Inflammatory macrophage treated with lipopolysaccharide for 1 hour (primary cell): ENCODE measurements at regions not wholly inside any gene's neighbourhood (a gene's known extent, or its start where the extent isn't known, plus 50 kb on each side); places are given as distances from the start of the nearest gene placed in this dataset.

Experiments
- DNase-seq, 2 donors: peaks; one replicate each; pipeline ENCODE4 v3.0.0-alpha.2; 2020 to 2022

DNA sequence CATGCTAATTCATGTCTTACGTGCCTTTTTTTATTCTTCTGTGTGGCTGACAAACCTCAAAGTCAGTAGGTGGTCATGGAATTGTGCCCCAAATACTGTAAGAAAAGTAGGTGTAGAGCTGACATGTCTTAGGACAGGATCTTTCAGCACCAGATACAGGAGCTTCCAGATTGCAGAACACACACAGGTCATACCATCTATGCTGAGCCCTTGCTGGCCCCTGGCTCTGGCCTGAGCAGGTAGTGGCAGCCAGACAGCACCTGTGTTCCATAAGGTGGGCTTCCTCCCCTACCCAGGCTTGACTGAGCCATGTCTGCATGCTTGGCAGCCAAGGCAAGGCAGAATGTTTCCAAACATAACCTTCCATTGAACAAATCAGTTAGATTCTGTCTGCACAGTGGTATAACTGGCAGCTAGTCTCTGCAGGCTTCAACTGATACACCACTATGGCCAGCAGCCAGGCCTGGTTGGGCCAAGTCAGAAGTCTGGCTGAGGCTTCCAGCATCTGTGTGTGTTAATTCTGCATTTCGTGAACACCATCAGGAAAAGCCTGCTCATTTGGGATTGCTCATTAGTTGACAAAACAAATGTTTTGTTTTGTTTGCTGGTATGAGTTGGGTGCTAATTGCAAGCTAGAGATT lies 366.5 kb downstream of the FOXA2 start:
- no peak for DNase-seq

DNA sequence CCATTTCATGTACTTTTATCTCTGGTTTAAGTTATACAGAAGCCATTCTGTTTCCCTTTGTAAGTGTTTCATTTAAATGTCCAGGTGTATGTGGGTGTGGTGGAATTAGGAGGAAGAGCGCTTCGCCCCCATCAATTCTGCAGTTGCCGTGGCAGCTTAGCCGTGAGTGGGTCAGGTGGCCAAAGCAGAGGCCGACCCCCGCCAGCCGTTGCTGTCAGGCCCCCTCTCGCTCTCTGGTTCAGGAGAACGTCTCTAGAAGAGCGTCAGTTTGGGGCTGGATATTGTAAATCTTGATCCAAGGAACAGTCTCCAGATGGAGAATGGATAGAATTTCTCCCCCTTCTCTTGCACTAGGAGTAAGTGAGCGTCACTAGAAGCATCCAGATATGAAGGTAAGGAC lies 367.4 kb downstream of the FOXA2 start:
- DNase-seq, result no peak

DNA sequence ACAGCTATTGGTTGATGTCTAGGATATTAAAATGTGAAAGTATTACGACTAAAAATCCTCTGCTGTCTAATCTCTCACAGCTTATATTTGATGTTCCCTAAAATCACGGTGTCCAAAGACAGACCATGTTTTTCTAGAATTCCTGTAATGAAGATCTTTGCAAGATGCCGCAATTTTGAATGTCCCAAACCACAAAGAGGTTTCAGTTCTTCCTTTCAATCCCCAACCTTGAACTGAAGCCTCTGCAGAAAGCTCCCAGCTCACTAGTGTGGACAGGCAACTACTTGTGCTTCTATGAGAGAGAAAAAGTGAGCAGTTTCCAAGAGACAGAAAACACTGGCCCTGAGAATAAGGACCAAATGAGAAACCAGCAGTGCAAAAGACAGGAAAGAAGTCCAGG lies 370.1 kb downstream of the FOXA2 start:
- DNase-seq, result no peak

DNA sequence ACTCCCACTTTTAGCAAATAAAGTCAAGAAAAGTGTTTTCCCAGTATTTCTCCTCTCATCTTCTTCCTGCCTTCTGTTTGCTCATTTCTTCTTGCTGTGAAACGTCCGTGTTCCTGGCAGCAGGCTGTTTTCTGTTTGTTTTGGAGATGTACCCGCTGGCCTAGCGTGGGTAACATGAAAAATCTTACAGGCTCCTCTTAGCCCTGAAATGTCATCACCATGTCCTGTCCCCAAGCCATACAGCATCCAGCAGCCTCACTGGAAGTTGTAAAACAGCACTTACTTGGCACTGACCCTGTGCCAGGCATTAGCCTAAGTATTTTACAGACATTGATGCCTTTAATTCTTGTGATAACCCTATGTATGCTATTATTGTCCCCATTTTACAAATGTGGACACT lies 371.1 kb downstream of the FOXA2 start:
- DNase-seq, result no peak

DNA sequence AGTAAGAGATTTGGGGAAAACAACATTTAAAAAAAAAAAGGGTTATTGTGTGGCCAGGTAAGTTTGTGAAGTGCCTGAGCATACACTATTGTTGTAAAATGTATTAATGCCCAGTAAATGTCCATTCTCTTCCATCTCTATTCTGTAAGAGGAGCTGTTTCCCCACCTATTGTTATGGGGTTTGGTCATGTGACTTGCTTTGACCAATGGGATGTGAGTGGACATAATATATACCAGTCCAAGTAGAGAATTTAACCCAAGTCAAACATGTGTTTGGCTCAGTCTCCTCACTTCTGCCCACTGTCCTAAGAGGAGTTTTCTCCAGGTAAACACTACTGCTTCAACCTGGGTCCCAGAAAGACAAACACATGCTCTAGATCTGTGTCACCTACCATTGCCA lies 377.1 kb downstream of the FOXA2 start:
- DNase-seq, result no peak

DNA sequence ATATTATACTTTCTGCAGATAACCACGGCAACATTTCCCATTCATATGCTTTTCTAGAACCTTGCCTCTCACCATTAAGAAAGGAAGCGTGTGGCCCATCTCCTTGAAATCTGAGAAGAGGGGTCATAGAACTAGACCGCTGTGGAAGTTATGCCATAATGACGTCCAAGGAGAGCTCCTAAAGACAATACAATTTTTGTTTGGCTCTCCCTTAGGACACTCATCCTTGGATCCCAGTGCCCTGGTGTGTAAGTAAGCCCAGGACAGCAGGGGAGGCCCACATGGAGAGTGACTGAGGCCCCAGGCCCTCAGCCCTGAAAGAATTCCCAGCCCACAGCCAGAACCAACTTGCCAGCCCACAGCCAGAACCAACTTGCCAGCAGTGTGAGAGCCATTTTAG lies 379.6 kb downstream of the FOXA2 start:
- DNase-seq, result no peak

DNA sequence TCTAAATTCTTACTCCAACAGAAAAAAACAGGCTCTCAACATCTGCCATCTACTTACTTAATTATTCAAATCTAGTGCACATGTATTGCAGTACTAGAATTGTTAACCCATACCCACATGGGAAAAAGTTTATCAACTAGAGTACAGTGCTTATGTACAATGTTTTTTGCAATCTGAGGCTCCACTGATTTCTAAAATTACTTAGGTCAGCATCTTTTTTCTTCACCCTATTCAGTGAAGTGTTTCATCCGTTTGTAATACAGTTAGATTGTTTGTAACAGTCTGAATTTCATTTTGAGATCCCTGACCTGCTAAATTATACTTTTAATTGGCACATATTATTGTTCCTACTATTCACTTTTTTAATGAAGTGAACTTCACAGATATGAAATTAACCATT lies 402.2 kb downstream of the FOXA2 start:
- DNase-seq, result no peak

DNA sequence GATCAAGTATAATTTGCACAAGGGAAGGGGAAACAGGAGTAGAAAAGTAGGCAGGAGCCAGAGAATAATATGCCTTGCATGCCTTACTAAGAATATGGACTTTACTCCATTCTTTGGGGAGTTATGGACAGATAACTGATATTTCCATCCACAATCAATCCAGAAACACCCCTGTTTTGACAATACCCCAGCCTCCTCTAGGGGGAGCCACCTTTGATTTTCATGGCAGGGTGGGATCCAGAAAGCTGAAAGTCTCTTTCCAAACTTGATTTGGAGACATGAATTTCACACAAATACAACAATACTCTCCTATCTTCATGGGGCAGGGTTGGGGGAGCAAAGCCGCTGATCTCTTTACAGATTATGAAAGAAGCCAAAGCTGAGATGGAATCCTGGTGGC lies 404.1 kb downstream of the FOXA2 start:
- no peak for DNase-seq

DNA sequence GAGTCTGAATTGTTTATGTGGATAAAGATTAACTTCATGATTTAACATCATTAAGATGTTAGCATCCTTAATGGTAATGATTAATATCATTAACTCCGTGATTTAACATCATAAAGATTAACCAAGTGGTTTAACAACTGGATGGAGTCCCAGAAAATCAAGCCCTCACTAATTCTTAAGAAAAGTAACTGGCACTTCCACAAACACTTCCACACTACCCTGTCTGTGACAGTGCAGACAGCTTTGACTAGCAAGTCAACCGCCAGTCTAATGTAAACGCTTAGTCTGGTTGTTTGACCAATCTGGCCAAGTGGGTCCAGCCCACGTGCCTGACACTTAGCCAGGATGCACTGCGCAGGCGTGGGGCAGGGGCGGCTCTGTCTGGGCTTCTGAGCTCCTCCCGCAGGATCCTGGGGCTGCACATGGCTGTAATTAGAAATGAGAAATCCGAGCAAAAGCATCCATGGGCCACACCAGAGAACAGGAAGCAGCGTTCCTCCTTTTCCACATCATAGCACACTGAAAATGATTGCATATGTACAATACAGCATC lies 424.2 kb downstream of the FOXA2 start:
- no peak for DNase-seq

DNA sequence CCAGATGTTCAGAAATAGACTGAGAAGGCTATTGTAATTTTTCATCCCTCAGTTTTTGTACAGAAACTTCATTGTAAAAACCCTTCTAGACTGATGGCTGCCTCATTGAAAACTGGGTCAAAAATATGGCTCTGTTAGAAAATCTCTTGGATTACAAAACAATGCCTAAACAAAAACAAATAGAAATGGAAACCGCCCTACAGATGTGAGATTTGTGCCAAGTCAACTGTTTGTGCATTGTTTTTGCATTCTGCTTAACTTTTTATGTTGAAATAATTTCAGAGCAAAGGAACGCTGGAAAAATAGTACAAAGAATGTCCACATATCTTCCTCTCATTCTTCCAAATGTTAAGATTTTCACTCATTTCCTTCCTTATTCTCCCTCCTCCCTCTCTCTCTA lies 425.1 kb downstream of the FOXA2 start:
- no peak for DNase-seq

DNA sequence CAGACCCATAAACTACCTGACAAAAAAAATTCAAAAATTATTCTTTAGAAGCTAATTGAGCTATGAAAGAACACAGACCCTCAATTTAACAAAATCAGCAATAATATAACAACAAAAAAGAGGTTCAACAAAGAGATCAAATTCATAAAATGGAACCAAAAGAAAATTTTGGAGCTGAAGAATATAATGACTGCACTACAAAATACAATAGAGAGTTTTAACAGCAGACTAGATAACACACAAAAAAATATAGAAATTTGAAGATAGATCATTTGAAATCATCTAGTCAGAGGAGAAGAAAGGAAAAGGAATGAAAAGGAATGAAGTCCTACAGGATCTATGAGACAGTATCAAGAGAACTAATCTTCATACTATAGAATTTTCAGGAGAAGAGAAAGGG lies 422.1 kb downstream of the PAX1 start:
- no peak for DNase-seq

DNA sequence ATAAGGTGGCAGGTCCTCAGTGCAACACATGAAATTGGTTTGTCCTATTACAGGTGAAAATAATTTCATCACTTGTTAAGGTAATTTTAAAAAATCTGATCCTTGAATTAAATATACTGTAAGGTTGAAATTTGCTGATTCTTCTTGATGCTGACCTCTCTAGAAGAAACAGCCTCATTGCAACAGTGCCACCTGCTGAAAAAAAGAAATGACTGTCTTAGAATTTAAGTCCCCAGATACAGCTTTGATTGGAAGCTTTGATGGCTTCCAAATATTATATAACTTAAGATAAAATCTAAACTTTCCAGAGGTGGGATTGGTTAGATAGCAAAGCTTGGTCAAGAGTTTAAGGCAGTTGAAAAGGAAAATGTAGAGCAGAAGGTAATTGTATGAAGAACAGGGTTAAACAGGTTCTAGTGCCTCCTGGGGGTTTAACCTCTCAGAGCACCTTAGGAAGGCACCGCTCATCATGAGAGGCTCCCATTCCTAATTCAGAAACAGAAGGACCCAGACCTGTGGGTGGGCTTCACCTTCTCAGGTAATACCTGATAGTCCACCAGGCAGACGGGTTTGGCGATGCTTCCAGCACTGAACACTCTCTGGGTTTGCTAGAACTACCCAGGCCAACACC lies 401.0 kb downstream of the PAX1 start:
- DNase-seq, result no peak

DNA sequence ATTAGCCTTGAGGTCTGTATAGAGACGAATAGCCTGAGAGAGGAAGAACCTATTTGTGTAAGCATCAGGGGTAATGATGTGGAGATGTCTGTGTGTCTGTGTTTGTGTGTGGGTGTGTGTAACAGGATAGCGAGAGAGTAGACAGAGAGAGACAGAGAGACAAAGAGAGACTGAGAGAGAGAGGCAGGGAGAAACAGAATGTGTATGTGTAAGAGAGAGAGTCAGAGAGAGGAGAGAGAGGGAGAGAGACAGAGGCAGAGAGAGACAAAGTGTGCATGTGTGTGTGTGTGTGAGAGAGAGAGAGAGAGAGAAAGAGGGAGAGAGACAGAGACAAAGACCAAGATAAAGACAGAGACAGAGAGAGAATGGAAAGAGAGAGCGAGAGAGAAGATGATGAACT lies 396.1 kb downstream of the PAX1 start:
- DNase-seq, result no peak

DNA sequence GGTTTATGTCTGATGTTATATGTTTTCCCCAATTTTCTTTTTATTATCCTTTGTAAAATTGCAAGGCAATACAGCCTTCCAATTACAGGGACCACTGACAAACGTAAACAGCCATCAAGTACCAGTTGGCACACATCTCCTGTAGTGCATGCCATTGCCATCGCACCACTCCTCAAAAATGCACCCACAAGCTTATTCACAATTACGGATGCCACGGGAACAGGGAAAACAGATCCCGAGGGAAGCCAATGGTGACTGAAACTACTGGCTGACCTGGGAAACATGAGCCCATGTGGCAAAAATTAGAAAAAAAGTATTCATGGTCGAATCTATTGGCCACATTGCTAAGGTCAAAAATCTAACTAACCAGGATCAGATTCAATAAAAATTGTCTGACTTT lies 395.2 kb downstream of the PAX1 start:
- DNase-seq, result no peak

DNA sequence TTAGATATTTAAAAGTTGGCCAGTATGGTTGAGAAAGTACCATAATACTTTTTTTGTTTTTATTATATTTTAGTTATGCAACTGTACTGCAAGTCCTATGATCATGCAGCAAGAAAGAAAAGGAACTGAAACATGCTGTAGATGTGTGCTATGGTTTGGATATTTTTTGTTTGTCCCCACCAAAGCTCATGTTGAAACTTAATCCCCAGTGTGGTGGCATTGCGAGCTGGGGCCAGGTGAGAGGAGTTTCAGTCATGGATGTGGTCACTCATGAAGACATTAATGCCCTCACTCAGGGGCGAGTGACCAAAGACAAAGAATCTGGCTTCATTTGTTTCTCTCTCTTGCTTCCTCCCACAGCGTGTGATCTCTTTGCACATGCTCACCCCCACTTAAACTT lies 393.9 kb downstream of the PAX1 start:
- DNase-seq, result no peak

DNA sequence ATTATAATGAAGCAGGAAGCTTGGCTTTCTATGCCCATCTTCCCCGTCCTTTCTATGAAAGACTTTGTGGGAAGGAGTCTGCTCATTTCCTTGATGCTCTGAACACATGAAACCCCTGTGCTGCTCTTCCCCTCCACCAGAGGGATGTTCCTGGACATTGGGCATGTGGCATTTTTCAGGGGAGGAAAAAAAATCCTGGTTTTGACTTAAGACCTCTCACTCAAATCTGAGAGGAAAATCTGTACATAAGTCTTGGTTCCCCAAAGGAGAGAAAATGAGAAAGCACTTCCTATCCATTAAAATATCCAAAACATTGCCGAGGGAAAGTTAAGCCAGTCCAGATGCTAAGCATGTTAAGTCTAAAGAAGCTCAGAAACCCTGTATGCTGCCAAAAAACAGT lies 393.0 kb downstream of the PAX1 start:
- no peak for DNase-seq

DNA sequence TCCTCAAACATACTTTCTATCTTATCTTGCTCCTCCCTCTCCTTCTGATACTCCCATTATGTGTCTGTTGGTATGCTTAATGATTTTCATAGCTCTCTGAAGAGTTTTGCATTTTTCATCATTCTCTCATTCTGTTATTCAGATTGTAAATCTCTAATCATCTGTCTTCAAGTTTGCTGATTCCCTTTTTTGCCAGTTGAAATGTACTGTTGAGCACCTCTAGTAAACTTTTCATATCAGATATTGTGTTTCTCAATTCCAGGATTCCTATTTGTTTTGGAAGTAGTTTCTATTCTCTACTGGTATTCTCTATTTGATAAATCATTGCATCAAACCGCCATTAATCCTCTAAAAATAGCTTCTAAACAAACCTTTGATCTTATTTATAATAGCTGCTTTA lies 387.7 kb downstream of the PAX1 start:
- no peak for DNase-seq

DNA sequence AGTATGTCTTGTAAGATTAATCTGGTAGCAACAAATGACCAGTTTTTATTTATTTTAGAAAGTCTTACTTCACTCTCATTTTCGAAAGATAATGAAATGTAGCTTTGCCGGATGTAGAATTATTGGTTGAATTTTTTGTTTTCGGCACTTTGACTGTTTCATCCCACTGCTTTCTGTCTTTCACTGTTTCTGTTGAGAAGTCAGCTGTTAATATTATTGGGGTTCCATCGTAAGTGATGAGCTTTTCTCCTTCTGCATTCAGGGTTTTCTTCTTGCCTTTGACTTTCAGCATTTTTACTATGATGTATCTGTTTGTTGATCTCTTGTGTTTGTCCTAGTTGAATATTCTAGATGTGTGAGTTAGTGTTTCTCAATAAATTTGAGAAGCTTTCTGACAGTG lies 383.4 kb downstream of the PAX1 start:
- no peak for DNase-seq

DNA sequence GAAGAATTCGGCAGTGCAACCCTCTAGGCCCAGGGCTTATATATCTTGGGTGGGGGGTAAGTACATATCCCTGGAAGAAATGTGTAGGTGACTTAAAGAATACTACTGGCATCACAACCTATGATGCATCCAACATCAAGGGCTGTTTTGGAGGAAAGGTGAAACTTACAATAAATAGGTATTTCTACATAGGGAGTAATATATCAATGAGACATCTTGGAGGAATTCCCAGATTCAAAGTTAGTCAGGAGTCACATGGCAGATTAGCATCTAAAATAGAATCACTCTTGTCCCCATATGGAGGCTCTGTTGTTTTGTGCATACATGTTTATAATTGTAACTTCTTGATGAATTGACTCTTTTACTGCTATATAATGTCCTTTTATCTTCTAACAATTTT lies 375.5 kb downstream of the PAX1 start:
- DNase-seq, result no peak

DNA sequence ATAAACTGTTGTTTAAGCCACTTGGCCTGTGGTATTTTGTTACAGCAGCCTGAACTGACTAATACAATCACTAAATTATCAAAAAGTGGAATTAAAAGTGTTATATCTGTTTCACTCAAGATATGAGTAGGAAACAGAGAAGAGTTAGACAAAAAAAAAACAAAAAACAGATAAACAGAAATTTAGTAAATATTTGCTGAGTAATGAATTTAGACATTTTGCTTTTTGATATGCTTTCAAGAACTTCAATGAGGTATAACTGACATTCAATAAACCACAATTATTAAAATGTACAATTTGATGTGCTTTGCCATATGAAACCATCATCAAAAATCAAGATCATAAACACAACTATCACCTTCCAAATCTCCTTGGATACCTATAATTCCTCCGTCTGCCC lies 369.2 kb downstream of the PAX1 start:
- DNase-seq, result no peak

DNA sequence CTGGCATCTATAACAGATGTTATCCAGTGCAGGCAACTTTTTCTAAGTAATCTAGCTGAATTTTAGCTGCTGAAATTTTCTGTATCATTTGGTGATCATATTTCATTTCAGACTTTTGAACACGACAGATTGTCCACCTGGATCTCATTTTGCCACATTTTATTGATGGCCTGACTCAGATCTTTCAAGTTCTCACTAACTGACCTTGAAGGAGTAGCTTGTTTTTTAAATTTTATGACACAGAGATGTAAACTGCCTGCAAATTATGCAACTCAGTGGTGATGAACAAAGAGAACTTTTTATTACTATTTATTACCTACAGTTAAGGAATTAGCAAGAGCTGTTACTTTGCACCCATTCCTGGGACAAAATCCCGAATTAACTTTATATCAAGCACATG lies 366.4 kb downstream of the PAX1 start:
- no peak for DNase-seq

DNA sequence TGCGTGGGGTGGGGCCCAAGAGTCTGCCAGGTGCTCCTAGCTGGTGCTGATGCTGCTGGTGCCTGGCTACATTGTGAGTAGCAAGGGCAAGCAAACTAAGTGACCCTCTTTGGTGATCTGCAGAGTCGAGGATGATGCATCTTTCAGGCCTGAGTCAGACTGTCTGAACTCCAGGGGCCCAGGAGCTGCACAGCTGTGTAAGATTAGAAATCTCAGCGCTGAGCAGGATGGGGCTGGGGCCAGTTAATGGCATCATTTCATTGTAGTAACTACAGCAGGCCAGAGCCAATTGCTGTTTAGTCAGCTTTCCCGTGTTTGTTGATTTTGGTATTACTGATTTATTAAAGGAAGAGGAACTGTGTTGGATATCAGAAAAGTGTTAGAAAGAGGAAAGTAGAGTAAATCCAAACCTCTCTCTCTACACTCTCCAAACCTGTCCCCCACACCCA lies 365.2 kb downstream of the PAX1 start:
- DNase-seq, result no peak

DNA sequence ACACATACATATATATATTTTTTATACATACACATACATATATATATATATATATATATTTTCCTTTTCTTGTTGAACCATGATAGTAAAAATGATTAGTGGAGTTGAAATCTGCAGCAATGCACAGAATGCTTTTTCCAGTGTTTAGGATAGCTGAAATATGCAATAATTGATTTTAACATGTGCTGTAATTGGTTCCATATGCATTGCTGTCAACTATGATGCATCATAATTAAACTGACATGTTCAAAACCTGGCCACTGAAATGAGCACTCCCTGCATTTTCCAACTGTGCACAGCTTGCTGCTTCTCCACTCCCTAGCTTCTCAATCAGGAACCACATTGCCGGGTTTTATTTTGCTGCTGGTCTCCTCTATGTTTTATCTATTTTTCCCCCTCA lies 358.3 kb downstream of the PAX1 start:
- DNase-seq, result no peak

DNA sequence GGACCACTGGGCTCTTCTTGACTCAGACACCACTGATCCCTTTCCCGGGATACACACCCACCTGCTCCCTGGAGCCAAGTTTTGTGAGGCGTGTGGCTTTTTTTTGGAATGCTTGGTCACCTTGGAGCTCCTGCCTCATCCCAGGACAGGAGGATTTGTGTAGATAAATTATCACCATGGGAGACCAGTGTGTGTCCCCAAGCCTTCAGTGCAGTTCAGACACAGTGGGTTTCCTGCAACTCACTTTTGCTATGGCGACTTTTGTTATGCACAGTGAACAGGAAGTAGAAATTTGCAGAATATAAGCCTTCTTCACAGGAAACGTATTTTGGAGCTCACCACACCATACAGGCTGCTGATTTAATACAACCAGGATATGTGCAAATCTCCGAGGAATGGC lies 357.4 kb downstream of the PAX1 start:
- DNase-seq, result no peak

DNA sequence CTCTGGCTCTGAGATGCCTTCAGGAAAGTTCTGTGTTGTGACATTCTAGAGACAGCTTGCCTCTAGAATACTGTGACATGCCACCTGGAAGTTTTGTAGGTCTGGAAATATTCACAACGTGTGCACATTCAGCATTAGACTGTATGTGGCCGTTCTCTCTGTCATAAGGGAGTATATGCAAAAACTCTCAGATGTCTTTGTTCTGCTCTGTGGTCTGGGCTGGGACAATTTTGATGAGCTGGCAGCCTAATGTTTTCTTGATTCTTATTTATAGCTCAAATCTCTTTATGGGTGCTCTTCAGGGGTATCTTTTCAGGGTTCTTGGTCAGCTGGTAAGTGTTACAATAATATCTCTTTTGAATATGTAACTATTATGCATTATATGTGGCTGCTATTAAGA lies 355.1 kb downstream of the PAX1 start:
- DNase-seq, result no peak
